HG03558 (cell line): ENCODE measurements at regions not wholly inside any gene's neighbourhood (a gene's known extent, or its start where the extent isn't known, plus 50 kb on each side); places are given as distances from the start of the nearest gene placed in this dataset.

Experiments
- ATAC-seq: cut with Tn5 transposase; IDR thresholded peaks from one replicate; pipeline ENCODE4 v1.9.1; 2021; ENCODE audit warnings: moderate number of reproducible peaks; ENCODE audit not compliant: unreplicated experiment; ENCODE audit errors: extremely low read depth

- no peak for ATAC-seq
These were observed 306.7 kb downstream of the EPB41L4A start for GRCh38 chr5:112112346-112112745.

- ATAC-seq: no peak
These were observed 309.6 kb downstream of the EPB41L4A start for GRCh38 chr5:112109331-112110007.

- ATAC-seq: no peak
These were observed 312.2 kb downstream of the EPB41L4A start for GRCh38 chr5:112106878-112107277.

- no peak for ATAC-seq
These were observed 321.3 kb downstream of the EPB41L4A start for GRCh38 chr5:112097768-112098167.

GRCh38 chr5:112087222-112087621 lies 330.2 kb upstream of the NREP start:
- no peak for ATAC-seq

- no peak for ATAC-seq
These were observed 329.7 kb upstream of the NREP start for GRCh38 chr5:112086740-112087139.

- no peak for ATAC-seq
These were observed 327.2 kb upstream of the NREP start for GRCh38 chr5:112084149-112084548.

GRCh38 chr5:112083623-112084022 lies 326.6 kb upstream of the NREP start:
- ATAC-seq: no peak

GRCh38 chr5:112077180-112077579 lies 320.2 kb upstream of the NREP start:
- no peak for ATAC-seq

- ATAC-seq: no peak
These were observed 313.0 kb upstream of the NREP start for GRCh38 chr5:112070022-112070421.

- ATAC-seq: no peak
These were observed 312.3 kb upstream of the NREP start for GRCh38 chr5:112069329-112069728.

GRCh38 chr5:112068593-112068992 lies 311.6 kb upstream of the NREP start:
- ATAC-seq: no peak

GRCh38 chr5:112065781-112066180 lies 308.8 kb upstream of the NREP start:
- no peak for ATAC-seq

GRCh38 chr5:112064956-112065355 lies 308.0 kb upstream of the NREP start:
- no peak for ATAC-seq

- ATAC-seq: no peak
These were observed 307.3 kb upstream of the NREP start for GRCh38 chr5:112064271-112064701.

GRCh38 chr5:112063856-112064255 lies 306.9 kb upstream of the NREP start:
- no peak for ATAC-seq

- no peak for ATAC-seq
These were observed 306.2 kb upstream of the NREP start for GRCh38 chr5:112063191-112063590.

- ATAC-seq: no peak
These were observed 305.2 kb upstream of the NREP start for GRCh38 chr5:112062181-112062580.

GRCh38 chr5:112061666-112062065 lies 304.7 kb upstream of the NREP start:
- no peak for ATAC-seq

GRCh38 chr5:112059579-112060135 lies 302.7 kb upstream of the NREP start:
- no peak for ATAC-seq

- ATAC-seq: no peak
These were observed 292.7 kb upstream of the NREP start for GRCh38 chr5:112049738-112050137.

GRCh38 chr5:112036206-112036605 lies 279.2 kb upstream of the NREP start:
- no peak for ATAC-seq
